OCI-LY7 (cell line): ENCODE measurements at regions not wholly inside any gene's neighbourhood (a gene's known extent, or its start where the extent isn't known, plus 50 kb on each side); places are given as distances from the start of the nearest gene placed in this dataset.

Experiments
- CTCF ChIP-seq: fragments of 200-600 bp; sonication (generic); conservative IDR thresholded peaks from 2 replicates; pipeline ENCODE4 v1.5.1; 2014; ENCODE audit warnings: mild to moderate bottlenecking, antibody characterized with exemption, low read length, moderate library complexity, mixed read lengths
- EZH2phosphoT487 ChIP-seq: fragments of 200-600 bp; sonication (generic); IDR thresholded peaks from 2 replicates; pipeline ENCODE4 v1.6.1; 2018; ENCODE audit warnings: low read depth, borderline replicate concordance, mild to moderate bottlenecking, mixed run types, antibody characterized with exemption, low read length, moderate library complexity, mixed read lengths

DNA sequence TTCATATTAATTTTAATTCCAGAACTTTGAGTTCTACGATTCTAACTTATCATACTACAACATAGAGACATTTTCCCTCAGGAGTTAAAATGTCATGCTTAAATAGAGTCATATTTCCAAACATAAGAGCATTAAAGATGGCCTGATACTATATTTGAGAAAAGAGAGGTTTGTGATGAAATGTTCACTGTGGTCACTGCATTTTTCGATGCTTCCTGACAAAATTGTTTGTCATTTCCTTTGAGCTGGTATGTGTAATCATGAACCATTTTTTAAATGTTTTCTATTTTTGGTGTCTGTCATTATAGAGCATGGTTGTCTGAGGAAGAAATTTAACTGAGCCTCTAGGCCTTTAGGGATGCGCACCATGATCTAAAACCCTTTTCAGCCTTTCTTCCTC, 721.4 kb upstream of the NR2F2 start:
- no peak for TF ChIP-seq CTCF
- no peak for TF ChIP-seq EZH2phosphoT487
